ENCODE measurements at regions not wholly inside any gene's neighbourhood (a gene's known extent, or its start where the extent isn't known, plus 50 kb on each side); places are given as distances from the start of the nearest gene placed in this dataset.

DNA sequence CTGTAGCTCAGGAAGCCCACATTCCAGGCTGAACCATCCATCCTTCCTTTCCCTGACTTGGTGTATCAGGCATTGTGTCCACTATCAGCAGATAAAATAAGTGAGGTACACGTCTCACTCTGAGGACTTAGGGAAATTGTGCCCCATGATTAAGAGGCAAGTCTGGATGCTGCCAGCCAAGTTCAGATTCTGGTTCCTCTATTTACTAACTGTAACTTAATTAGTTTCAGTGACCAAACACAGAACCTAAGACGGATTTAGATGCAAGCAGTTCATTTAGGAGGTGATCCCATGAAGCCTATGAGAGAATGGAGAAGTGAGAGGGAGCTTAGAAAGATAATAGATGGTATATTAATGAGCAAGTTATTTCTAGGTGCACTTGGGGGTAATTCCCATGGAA is 56.6 kb upstream of the PACRGL start:
- TF ChIP-seq, protein P1, sequence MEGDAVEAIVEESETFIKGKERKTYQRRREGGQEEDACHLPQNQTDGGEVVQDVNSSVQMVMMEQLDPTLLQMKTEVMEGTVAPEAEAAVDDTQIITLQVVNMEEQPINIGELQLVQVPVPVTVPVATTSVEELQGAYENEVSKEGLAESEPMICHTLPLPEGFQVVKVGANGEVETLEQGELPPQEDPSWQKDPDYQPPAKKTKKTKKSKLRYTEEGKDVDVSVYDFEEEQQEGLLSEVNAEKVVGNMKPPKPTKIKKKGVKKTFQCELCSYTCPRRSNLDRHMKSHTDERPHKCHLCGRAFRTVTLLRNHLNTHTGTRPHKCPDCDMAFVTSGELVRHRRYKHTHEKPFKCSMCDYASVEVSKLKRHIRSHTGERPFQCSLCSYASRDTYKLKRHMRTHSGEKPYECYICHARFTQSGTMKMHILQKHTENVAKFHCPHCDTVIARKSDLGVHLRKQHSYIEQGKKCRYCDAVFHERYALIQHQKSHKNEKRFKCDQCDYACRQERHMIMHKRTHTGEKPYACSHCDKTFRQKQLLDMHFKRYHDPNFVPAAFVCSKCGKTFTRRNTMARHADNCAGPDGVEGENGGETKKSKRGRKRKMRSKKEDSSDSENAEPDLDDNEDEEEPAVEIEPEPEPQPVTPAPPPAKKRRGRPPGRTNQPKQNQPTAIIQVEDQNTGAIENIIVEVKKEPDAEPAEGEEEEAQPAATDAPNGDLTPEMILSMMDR (IDR thresholded peaks at IDR 0.05; ENCODE audit: unreplicated experiment) = no peak
- Mint-ChIP-seq H3K4me1 (ENCODE audit: unreplicated experiment) (no peaks in the 10 kb centered on the region), H3K9me3 (ENCODE audit: unreplicated experiment) (no peaks in the 10 kb centered on the region), H3K4me3 (ENCODE audit: unreplicated experiment) (no peak overlapping the region), H3K27ac (ENCODE audit: unreplicated experiment) (no peak overlapping the region), H3K36me3 (ENCODE audit: low read depth, unreplicated experiment) (no peaks in the 10 kb centered on the region), H3K27me3 (ENCODE audit: unreplicated experiment) (peaks cover 1% of the 10 kb centered on the region)
- DNase-seq (ENCODE audit: low spot score) = no peak

GRCh38 chr4:20645236-20645635 is 55.0 kb upstream of the PACRGL start:
- Mint-ChIP-seq H3K27me3 (ENCODE audit: unreplicated experiment) (no peaks in the 10 kb centered on the region), H3K27ac (ENCODE audit: unreplicated experiment) (no peak overlapping the region), H3K9me3 (ENCODE audit: unreplicated experiment) (no peaks in the 10 kb centered on the region), H3K36me3 (ENCODE audit: low read depth, unreplicated experiment) (no peaks in the 10 kb centered on the region), H3K4me1 (ENCODE audit: unreplicated experiment) (no peaks in the 10 kb centered on the region), H3K4me3 (ENCODE audit: unreplicated experiment) (no peak overlapping the region)
- TF ChIP-seq, protein P1 (IDR thresholded peaks at IDR 0.05; ENCODE audit: unreplicated experiment) = no peak
- no peak for DNase-seq (ENCODE audit: low spot score)

GRCh38 chr4:20646287-20646686 is 54.0 kb upstream of the PACRGL start:
- Mint-ChIP-seq H3K27me3 (ENCODE audit: unreplicated experiment) (no peaks in the 10 kb centered on the region), H3K36me3 (ENCODE audit: low read depth, unreplicated experiment) (no peaks in the 10 kb centered on the region), H3K9me3 (ENCODE audit: unreplicated experiment) (no peaks in the 10 kb centered on the region), H3K4me1 (ENCODE audit: unreplicated experiment) (no peaks in the 10 kb centered on the region), H3K4me3 (ENCODE audit: unreplicated experiment) (no peak overlapping the region), H3K27ac (ENCODE audit: unreplicated experiment) (no peak overlapping the region)
- TF ChIP-seq, protein P1 (IDR thresholded peaks at IDR 0.05; ENCODE audit: unreplicated experiment) = no peak
- no peak for DNase-seq (ENCODE audit: low spot score)

Small RNAs in the stretch of these regions (microRNA-seq; reads per million reads assigned to microRNA genes)
- gene MIR218-1 (ENCODE audit: unreplicated experiment) = 14.2 reads per million, percentile 63 among the genes with 10 or more reads in this experiment
